ENCODE measurements at regions not wholly inside any gene's neighbourhood (a gene's known extent, or its start where the extent isn't known, plus 50 kb on each side); places are given as distances from the start of the nearest gene placed in this dataset.
"Not testable (repeated sequence)": the region's sequence is repeated elsewhere in the genome, so short reads cannot be mapped to it uniquely, and the experiment has no call there.

DNA sequence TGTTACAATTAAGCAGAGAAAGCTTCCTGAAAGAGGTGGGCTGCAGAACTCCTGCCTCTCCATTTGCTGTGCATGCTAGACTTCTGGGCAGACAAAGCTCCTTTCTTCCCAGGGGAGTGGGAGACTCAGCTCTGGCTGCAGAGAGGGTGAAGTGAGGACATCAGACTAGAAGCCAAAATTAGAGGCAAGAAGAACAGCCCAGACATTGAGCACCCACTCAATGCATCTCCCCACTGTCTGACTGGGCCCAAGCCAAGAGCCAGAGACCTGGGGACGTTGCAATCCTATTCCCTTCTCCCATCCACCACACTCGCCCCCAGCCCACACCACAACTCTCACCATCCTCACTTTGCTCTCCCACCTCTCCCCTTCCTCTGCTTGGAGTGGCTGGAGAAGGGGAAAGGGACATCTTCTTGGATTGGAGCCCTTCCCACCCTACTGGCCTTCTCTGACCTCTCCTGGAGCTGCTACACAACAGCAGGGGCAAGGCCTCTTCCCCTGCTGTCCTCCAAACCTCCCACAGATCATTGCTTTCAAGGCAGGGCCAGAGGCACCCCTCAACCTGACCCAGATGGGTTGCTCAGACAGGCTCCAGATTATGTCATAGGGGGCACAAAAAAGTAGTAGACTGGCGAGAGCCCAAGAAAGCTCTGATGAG lies 477.7 kb upstream of the CADM1 start:
- Histone ChIP-seq H3K4me3 (no peak overlapping the region), H3K4me1 (peaks cover 4 to 7% (median 5%) of the 10 kb centered on the region in 4 donors), H3K9me3 (no peaks in the 10 kb centered on the region), H3K27me3 (no peaks in the 10 kb centered on the region), H3K36me3 (no peaks in the 10 kb centered on the region), H3K27ac (no peak overlapping the region)
- DNase-seq: no peak
- ATAC-seq (ENCODE audit: low FRiP score in 2 of 2): no peak
- WGBS, 2 donors: 75 to 86% methylated on average over 3 of the region's 3 CpGs
- TF ChIP-seq EP300 (IDR thresholded peaks at IDR 0.05) (no peak), POLR2A (IDR thresholded peaks at IDR 0.05) (no peak), POLR2AphosphoS5 (IDR thresholded peaks at IDR 0.05) (no peak)
- TF ChIP-seq, protein P1, sequence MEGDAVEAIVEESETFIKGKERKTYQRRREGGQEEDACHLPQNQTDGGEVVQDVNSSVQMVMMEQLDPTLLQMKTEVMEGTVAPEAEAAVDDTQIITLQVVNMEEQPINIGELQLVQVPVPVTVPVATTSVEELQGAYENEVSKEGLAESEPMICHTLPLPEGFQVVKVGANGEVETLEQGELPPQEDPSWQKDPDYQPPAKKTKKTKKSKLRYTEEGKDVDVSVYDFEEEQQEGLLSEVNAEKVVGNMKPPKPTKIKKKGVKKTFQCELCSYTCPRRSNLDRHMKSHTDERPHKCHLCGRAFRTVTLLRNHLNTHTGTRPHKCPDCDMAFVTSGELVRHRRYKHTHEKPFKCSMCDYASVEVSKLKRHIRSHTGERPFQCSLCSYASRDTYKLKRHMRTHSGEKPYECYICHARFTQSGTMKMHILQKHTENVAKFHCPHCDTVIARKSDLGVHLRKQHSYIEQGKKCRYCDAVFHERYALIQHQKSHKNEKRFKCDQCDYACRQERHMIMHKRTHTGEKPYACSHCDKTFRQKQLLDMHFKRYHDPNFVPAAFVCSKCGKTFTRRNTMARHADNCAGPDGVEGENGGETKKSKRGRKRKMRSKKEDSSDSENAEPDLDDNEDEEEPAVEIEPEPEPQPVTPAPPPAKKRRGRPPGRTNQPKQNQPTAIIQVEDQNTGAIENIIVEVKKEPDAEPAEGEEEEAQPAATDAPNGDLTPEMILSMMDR (IDR thresholded peaks at IDR 0.05): no peak

DNA sequence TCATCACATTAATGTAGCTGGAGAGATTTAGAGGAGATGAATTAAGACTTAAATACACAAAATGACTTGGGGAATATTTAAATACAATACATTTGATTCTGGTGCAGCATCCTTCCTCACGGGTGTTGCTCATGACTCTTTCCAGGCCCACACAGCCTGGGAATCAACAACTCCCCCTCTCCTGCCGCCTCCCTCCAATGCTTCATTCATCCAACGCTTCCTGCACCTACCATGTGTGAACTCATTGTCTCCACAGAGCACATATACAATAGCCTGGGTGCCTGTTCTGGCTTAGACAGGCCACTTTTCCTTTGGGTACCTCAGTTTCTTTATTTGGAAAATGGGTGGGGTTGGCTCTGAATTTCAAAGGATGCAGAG lies 476.9 kb upstream of the CADM1 start:
- TF ChIP-seq POLR2A (IDR thresholded peaks at IDR 0.05) (no peak), EP300 (IDR thresholded peaks at IDR 0.05) (no peak), POLR2AphosphoS5 (IDR thresholded peaks at IDR 0.05) (no peak)
- TF ChIP-seq, protein P1 (IDR thresholded peaks at IDR 0.05): no peak
- H3K4me3 ChIP-seq: no peak overlapping the region
- peaks cover 4 to 7% (median 5%) of the 10 kb centered on the region in 4 donors for H3K4me1 ChIP-seq
- ATAC-seq (ENCODE audit: low FRiP score in 2 of 2) (no peak), DNase-seq (no peak)
- H3K27me3 ChIP-seq: no peaks in the 10 kb centered on the region
- H3K36me3 ChIP-seq: no peaks in the 10 kb centered on the region
- no peaks in the 10 kb centered on the region for H3K9me3 ChIP-seq
- H3K27ac ChIP-seq: no peak overlapping the region
- 81 to 87% methylated on average over 3 of the region's 3 CpGs for WGBS, 2 donors

DNA sequence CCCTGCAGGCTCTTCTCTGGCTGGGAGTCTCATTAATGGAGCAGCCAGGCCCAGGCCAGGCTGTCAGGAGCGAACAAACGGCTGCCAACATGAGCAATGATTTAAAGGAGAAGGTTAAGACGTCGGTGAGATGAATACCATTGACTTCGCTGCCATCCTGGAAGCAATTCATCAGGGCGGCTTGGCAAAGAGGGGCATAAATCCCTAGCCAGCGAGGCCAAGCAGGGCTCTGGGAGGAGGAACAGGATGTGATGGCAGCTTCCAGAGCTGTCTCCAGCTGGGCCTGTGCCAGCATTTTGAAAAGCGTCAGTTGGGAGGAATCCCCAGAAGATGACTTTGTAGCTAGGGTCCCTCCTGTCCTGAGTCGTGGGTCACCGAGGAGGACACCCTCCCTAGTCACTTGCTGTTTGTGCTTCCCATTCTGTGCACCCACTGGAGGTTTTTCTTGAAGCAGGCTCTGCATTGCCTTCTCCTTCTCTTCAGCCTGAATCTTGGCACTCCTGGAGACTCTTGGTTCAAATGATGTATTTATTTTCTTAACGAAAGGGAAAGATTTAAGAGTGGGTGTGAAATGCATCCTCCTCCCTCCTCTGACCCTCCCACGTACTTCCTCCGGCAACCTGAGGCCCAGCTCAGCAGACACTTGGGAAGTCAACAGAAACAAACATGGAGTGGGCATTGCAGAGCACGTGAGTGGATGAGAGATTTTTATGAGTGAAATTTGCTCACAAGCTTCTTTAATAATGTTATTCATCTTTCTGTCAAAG lies 476.3 kb upstream of the CADM1 start:
- no peak overlapping the region for H3K4me3 ChIP-seq
- no peak for TF ChIP-seq EP300 (IDR thresholded peaks at IDR 0.05)
- TF ChIP-seq, protein P1 (IDR thresholded peaks at IDR 0.05): no peak
- TF ChIP-seq POLR2AphosphoS5 (IDR thresholded peaks at IDR 0.05): no peak
- DNase-seq: no peak
- H3K27me3 ChIP-seq: no peaks in the 10 kb centered on the region
- no peaks in the 10 kb centered on the region for H3K9me3 ChIP-seq
- H3K27ac ChIP-seq: no peak overlapping the region
- peaks cover 4 to 13% (median 5%) of the 10 kb centered on the region in 4 donors for H3K4me1 ChIP-seq
- 50 to 56% methylated on average over 10 to 14 of the region's 14 CpGs for WGBS, 2 donors
- no peaks in the 10 kb centered on the region for H3K36me3 ChIP-seq
- ATAC-seq (ENCODE audit: low FRiP score in 2 of 2): no peak

DNA sequence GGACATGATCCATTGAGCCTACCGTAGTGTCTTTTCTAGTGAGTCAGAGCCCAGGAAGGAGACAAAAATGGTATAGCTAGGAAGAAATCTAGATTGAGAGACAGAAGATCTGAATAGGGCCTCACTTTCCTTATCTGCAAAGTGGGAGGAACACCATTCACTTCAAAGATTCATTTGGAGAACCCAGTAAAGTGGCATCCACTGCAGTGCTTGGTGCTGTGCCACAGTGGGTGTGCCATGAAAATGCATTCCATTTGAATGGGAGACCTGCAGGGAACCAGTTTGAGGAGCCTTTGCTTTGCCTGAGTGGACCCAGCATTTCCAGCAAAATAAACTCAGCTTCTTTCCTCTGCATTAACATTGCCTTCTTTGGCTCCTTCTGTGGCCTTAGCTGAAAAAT lies 470.5 kb upstream of the CADM1 start:
- DNase-seq: no peak
- 55 to 68% methylated on average over 1 of the region's 1 CpG for WGBS, 2 donors
- no peaks in the 10 kb centered on the region for H3K9me3 ChIP-seq

DNA sequence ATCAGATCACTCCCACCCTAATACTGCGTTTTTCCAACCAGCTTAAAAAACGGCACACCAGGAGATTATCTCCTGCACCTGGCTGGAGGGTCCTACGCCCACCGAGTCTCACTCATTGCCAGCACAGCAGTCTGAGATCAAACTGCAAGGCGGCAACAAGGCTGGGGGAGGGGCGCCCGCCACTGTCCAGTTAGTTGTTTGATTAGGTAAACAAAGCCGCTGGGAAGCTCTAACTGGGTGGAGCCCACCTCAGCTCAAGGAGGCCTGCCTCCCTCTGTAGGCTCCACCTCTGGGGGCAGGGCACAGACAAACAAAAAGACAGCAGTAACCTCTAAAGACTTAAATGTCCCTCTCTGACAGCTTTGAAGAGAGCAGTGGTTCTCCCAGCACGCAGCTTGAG lies 463.0 kb upstream of the CADM1 start:
- H3K27ac ChIP-seq; H3K4me3 ChIP-seq; H3K9me3 ChIP-seq; H3K36me3 ChIP-seq; ATAC-seq (ENCODE audit: low FRiP score in 2 of 2); H3K27me3 ChIP-seq: not testable (repeated sequence)
- peaks cover 0 to 11% (median 5%) of the 10 kb centered on the region in 4 donors for H3K4me1 ChIP-seq
- 40 to 59% methylated on average over 3 to 9 of the region's 9 CpGs for WGBS, 2 donors
- DNase-seq: peak in 1 of 2 donors; percentile 30

More for the DNA sequence above, 470.5 kb upstream of the CADM1 start:
- ATAC-seq (ENCODE audit: low FRiP score in 2 of 2): no peak
- H3K4me3 ChIP-seq: no peak overlapping the region
- no peaks in the 10 kb centered on the region for H3K36me3 ChIP-seq
- H3K27ac ChIP-seq: no peak overlapping the region
- TF ChIP-seq, protein P1 (IDR thresholded peaks at IDR 0.05): no peak
- TF ChIP-seq EP300 (IDR thresholded peaks at IDR 0.05) (no peak), POLR2AphosphoS5 (IDR thresholded peaks at IDR 0.05) (no peak), POLR2A (IDR thresholded peaks at IDR 0.05) (no peak)
- no peaks in the 10 kb centered on the region for H3K27me3 ChIP-seq
- H3K4me1 ChIP-seq: peaks cover 0 to 7% (median 1%) of the 10 kb centered on the region in 4 donors
